SK-N-MC (cell line): ENCODE measurements at regions not wholly inside any gene's neighbourhood (a gene's known extent, or its start where the extent isn't known, plus 50 kb on each side); places are given as distances from the start of the nearest gene placed in this dataset.

Experiments
- EZH2 ChIP-seq: fragments of 200-600 bp; sonication (generic); IDR thresholded peaks from one replicate; pipeline ENCODE4 v1.6.1; 2017; ENCODE audit warnings: antibody characterized with exemption
- FOXP2 ChIP-seq: optimal IDR thresholded peaks from 2 replicates; pipeline ENCODE3; 2011; ENCODE audit warnings: mild to moderate bottlenecking, moderate library complexity; ENCODE audit not compliant: insufficient read depth; ENCODE audit errors: extremely low read length, control extremely low read depth
- POLR2AphosphoS5 ChIP-seq: IDR thresholded peaks from 2 replicates; pipeline ENCODE4 v1.6.1; 2012; ENCODE audit warnings: mild to moderate bottlenecking, low read depth, low read length, borderline replicate concordance

DNA sequence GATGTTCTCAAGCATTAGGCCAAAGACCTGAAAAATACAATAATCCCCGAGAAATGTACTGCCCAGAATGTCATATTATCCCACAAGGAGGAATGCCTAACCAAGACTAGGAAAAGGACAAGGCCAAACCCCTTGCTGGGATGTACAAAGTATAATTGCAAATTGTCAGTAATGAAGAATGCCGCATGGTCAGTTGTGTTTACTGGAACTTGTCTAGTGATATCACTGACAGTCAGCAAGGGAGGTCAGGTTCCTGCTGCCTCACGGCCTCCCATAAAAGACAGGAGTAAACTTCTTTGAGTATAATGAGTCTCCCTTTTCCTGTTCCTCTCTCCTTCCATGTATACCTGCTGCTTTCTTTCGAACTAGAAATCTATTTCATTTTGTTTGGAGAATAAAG, 222.8 kb downstream of the RHOU start:
- no peak for TF ChIP-seq POLR2AphosphoS5
- TF ChIP-seq EZH2 = no peak
- no peak for TF ChIP-seq FOXP2
